DND-41 (cell line): ENCODE measurements at regions not wholly inside any gene's neighbourhood (a gene's known extent, or its start where the extent isn't known, plus 50 kb on each side); places are given as distances from the start of the nearest gene placed in this dataset.

Experiments used
- EZH2 ChIP-seq: IDR thresholded peaks from 3 replicates; pipeline ENCODE4 v1.6.1; 2012; ENCODE audit warnings: borderline replicate concordance, low read depth, mild to moderate bottlenecking, moderate library complexity, low read length, inconsistent platforms; ENCODE audit not compliant: severe bottlenecking
- TF ChIP-seq, protein P1 (sequence below): IDR thresholded peaks from 2 replicates; pipeline ENCODE4 v1.5.1; 2012; ENCODE audit warnings: borderline replicate concordance, low read length, moderate library complexity, mild to moderate bottlenecking; ENCODE audit not compliant: poor library complexity, severe bottlenecking; ENCODE audit errors: extremely low read depth

DNA sequence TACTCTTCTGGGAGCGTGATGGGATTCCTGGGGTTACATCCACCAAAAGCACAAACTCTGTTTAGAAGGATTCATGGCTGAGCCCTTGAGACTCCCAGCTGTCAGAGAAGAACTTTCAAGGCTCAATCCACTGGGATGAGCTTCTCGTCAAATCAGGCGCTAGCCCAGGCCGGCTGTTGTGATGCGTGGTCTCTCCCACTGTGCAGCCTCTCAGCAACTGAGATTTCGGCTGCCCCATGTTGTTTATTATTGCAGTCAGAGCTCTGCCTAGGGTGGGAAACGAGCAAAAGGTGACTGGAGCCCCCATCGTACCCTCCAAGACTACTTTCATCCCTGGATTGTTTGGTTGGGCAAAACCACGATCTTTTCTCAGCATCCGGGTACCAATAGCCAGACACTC, 251.6 kb downstream of the ETS1 start:
- TF ChIP-seq, protein P1, sequence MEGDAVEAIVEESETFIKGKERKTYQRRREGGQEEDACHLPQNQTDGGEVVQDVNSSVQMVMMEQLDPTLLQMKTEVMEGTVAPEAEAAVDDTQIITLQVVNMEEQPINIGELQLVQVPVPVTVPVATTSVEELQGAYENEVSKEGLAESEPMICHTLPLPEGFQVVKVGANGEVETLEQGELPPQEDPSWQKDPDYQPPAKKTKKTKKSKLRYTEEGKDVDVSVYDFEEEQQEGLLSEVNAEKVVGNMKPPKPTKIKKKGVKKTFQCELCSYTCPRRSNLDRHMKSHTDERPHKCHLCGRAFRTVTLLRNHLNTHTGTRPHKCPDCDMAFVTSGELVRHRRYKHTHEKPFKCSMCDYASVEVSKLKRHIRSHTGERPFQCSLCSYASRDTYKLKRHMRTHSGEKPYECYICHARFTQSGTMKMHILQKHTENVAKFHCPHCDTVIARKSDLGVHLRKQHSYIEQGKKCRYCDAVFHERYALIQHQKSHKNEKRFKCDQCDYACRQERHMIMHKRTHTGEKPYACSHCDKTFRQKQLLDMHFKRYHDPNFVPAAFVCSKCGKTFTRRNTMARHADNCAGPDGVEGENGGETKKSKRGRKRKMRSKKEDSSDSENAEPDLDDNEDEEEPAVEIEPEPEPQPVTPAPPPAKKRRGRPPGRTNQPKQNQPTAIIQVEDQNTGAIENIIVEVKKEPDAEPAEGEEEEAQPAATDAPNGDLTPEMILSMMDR: no peak
- no peak for TF ChIP-seq EZH2
